ENCODE measurements at regions not wholly inside any gene's neighbourhood (a gene's known extent, or its start where the extent isn't known, plus 50 kb on each side); places are given as distances from the start of the nearest gene placed in this dataset.

DNA sequence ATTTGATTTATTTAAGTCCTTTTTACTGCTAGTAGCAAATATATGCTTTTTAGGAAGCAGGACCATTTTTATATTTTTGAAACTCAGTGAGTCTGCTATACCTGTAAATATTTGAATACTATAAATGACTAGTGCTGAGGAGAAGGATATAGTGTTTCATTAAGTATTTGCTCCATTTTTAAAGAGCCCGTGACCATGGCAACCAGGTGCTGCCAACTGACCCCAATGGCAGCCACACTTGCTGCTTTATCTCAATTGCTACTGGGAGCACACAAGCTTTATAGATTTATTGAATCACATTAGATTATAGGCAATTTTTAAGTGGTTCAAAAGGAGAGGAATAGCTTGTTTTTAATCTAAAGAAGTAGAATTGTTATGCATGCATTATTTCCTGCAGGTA is 142.0 kb downstream of the SCG2 start:
- TF ChIP-seq, protein P1, sequence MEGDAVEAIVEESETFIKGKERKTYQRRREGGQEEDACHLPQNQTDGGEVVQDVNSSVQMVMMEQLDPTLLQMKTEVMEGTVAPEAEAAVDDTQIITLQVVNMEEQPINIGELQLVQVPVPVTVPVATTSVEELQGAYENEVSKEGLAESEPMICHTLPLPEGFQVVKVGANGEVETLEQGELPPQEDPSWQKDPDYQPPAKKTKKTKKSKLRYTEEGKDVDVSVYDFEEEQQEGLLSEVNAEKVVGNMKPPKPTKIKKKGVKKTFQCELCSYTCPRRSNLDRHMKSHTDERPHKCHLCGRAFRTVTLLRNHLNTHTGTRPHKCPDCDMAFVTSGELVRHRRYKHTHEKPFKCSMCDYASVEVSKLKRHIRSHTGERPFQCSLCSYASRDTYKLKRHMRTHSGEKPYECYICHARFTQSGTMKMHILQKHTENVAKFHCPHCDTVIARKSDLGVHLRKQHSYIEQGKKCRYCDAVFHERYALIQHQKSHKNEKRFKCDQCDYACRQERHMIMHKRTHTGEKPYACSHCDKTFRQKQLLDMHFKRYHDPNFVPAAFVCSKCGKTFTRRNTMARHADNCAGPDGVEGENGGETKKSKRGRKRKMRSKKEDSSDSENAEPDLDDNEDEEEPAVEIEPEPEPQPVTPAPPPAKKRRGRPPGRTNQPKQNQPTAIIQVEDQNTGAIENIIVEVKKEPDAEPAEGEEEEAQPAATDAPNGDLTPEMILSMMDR (optimal IDR thresholded peaks at IDR 0.05 in 1 of 3, IDR thresholded peaks at IDR 0.05 in 1 of 3, conservative IDR thresholded peaks at IDR 0.05 in 1 of 3; ENCODE audit: extremely low read depth in 1 of 3, insufficient read depth in 2 of 3, low read length in 3 of 3), result no peak
- no peak for TF ChIP-seq EZH2 (IDR thresholded peaks at IDR 0.05; ENCODE audit: low read length)

Measured in keratinocyte (primary cell).